ENCODE measurements at regions not wholly inside any gene's neighbourhood (a gene's known extent, or its start where the extent isn't known, plus 50 kb on each side); places are given as distances from the start of the nearest gene placed in this dataset.
"Not testable (repeated sequence)": the region's sequence is repeated elsewhere in the genome, so short reads cannot be mapped to it uniquely, and the experiment has no call there.

DNA sequence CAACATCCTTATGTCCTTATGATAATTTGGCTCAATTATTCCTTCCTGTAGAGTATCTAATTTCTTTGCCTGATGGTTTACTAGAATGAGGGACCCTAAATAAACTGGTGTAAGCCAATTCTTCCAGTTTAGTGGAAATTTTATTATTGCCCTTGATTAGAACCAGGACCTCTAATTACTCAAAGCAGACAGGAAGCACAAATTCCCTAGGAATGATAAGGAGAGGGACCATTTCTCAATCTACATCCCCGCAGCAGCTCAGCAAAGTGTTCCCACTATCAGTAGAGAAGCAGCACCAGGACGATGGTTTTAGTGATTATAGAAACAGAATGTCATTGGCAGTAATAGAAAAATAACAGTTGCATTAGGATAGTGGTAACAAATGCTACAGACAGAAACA lies 97.1 kb downstream of the PLPPR4 start:
- no peak for DNase-seq
- no peak overlapping the region for H3K27ac Mint-ChIP-seq
- no peak overlapping the region for H3K4me3 Mint-ChIP-seq
- no peak for ATAC-seq
- H3K4me1 Mint-ChIP-seq: no peaks in the 10 kb centered on the region
- H3K9me3 Mint-ChIP-seq: no peaks in the 10 kb centered on the region
- H3K27me3 Mint-ChIP-seq: no peaks in the 10 kb centered on the region

- Mint-ChIP-seq H3K27ac (no peak overlapping the region), H3K27me3 (no peaks in the 10 kb centered on the region), H3K9me3 (no peaks in the 10 kb centered on the region)
Observed at GRCh38 chr1:99363531-99363930, 99.2 kb downstream of the PLPPR4 start.

DNA sequence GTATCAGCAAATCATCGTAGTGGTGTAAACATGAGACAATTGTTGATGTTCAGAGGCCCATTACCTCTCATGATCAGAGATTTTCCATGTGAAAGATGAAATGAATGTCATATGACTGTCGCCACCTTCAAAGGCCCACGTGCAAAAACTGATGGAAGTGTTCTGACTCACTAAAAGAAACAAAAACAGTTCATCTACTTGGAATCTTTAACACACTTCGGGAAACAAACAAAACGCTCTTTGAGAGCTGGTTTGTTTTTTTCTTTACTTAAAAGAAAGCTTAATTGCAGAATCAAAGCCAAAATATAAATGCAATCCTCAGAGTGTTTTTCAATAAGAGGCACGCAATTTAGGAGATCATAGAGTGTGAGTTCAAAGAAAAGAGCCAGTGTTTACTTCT lies 100.8 kb downstream of the PLPPR4 start:
- ATAC-seq (no peak), DNase-seq (no peak)
- H3K27me3 Mint-ChIP-seq: no peaks in the 10 kb centered on the region
- H3K9me3 Mint-ChIP-seq: no peaks in the 10 kb centered on the region
- H3K27ac Mint-ChIP-seq: no peak overlapping the region
- no peaks in the 10 kb centered on the region for H3K4me1 Mint-ChIP-seq
- no peak overlapping the region for H3K4me3 Mint-ChIP-seq

More at GRCh38 chr1:99363531-99363930, 99.2 kb downstream of the PLPPR4 start:
- DNase-seq (no peak), ATAC-seq (no peak)
- no peaks in the 10 kb centered on the region for H3K4me1 Mint-ChIP-seq
- no peak overlapping the region for H3K4me3 Mint-ChIP-seq

DNA sequence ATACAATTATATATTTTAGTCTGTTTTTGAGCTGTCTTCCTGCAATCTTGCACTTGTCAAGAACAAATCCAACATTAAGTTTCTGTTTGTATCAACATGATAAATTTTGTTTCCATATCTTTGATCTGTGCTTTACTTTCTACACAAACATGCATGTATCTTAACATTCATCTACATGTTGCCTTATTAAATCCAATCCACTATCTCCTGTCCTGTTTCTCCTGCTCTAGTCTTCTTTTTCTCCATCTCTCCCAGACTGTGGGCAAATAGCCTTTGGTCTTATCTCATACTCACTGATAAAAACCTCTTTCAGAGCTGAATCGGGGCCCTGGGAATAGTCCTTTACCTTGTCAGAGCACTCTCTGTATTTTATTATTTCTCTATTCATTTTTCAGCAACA lies 101.3 kb downstream of the PLPPR4 start:
- H3K9me3 Mint-ChIP-seq: no peaks in the 10 kb centered on the region
- no peaks in the 10 kb centered on the region for H3K27me3 Mint-ChIP-seq
- H3K4me1 Mint-ChIP-seq: no peaks in the 10 kb centered on the region
- H3K4me3 Mint-ChIP-seq: no peak overlapping the region
- no peak for ATAC-seq
- no peak for DNase-seq
- H3K27ac Mint-ChIP-seq: no peak overlapping the region

GRCh38 chr1:99369154-99369553 lies 104.9 kb downstream of the PLPPR4 start:
- DNase-seq (no peak), ATAC-seq (no peak)
- Mint-ChIP-seq H3K27ac (no peak overlapping the region), H3K9me3 (no peaks in the 10 kb centered on the region), H3K27me3 (no peaks in the 10 kb centered on the region), H3K4me1 (no peaks in the 10 kb centered on the region), H3K4me3 (no peak overlapping the region)

- no peak for ATAC-seq
- DNase-seq: no peak
- no peaks in the 10 kb centered on the region for H3K27me3 Mint-ChIP-seq
- no peak overlapping the region for H3K27ac Mint-ChIP-seq
- H3K4me1 Mint-ChIP-seq: no peaks in the 10 kb centered on the region
- no peak overlapping the region for H3K4me3 Mint-ChIP-seq
- H3K9me3 Mint-ChIP-seq: no peaks in the 10 kb centered on the region
Observed at GRCh38 chr1:99370476-99370875, 106.2 kb downstream of the PLPPR4 start.

DNA sequence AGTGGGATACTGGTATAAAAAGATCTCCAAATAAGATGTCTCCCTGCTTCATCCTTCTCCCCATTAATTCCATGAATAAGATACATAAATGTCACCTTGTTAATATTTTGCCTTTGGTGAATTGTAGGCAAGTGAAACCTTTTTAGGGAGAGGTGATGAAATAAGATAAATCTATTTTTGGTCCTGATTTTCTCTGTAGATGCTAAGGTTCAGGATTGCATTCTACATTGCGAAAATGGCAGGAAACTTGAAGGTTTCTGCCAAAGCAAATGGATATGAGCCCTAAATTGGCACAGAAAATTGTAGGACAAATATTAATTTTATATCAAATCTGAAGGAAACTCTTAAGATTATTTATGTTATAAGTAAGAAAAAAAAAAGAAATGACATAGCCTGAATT lies 107.1 kb downstream of the PLPPR4 start:
- no peak overlapping the region for H3K4me3 Mint-ChIP-seq
- H3K27ac Mint-ChIP-seq: no peak overlapping the region
- H3K4me1 Mint-ChIP-seq: no peaks in the 10 kb centered on the region
- ATAC-seq (no peak), DNase-seq (no peak)
- H3K9me3 Mint-ChIP-seq: no peaks in the 10 kb centered on the region
- no peaks in the 10 kb centered on the region for H3K27me3 Mint-ChIP-seq

DNA sequence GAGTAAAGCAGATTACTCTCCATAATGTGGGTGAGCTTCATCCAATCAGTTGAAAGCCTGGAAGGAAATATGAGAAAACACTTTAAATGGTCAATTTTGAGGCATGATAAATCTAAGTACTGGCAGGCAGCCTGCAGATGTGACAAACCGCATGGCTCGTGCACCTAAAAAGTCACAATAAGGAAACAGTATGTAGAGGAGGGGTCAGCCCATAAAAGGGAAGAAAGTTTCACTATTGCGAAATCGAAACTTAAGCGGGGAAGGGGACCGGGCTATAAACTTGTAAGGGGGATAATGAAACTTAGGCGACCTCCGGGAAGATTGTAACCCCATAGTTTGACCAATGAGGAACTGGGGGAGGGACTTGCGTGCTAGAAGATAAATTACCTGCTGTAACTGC lies 109.8 kb downstream of the PLPPR4 start:
- ATAC-seq (no peak), DNase-seq (no peak)
- Mint-ChIP-seq H3K27me3 (no peaks in the 10 kb centered on the region), H3K4me3 (no peak overlapping the region), H3K4me1 (no peaks in the 10 kb centered on the region), H3K9me3 (no peaks in the 10 kb centered on the region), H3K27ac (no peak overlapping the region)

DNA sequence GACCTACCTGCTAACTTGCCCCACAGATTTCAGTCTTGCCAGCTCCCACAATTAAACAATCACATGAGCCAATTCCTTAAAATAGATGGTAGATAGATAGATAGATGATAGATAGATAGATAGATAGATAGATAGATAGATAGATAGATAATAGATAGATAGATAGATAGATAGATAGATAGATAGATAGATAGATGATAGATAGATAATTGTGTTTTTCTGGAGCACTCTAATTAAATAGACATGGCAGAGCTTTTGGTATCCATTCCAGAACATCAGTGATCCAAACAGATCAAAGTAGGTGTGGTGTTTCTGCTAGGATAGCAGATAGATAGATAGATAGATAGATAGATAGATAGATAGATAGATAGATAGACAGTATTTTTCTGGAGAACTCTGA lies 110.4 kb downstream of the PLPPR4 start:
- H3K4me3 Mint-ChIP-seq, H3K27me3 Mint-ChIP-seq, ATAC-seq, H3K27ac Mint-ChIP-seq, DNase-seq, H3K4me1 Mint-ChIP-seq, H3K9me3 Mint-ChIP-seq: not testable (repeated sequence)

- Mint-ChIP-seq H3K27ac (no peak overlapping the region), H3K9me3 (no peaks in the 10 kb centered on the region), H3K27me3 (no peaks in the 10 kb centered on the region), H3K4me3 (no peak overlapping the region), H3K4me1 (no peaks in the 10 kb centered on the region)
- no peak for ATAC-seq
- DNase-seq: no peak
Observed at GRCh38 chr1:99384021-99384420, 119.7 kb downstream of the PLPPR4 start.

DNA sequence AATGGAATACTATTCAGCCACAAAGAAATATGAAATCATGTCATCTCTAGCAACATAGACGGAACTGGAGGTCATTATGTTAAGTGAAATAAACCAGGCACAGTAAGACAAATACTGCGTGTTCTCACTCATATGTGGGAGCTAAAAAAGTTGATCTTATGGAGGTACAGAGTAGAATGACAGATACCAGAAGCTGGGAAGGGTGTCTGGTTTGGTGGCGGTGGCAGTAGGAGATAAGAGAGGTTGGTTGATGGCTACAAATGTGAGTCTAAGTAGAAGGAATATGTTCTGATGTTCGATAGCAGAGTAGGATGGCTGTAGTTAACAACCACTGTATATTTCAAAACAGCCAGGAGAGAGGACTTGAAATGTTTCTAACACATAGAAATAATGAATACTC lies 121.6 kb downstream of the PLPPR4 start:
- no peak overlapping the region for H3K4me3 Mint-ChIP-seq
- DNase-seq: no peak
- no peaks in the 10 kb centered on the region for H3K27me3 Mint-ChIP-seq
- H3K27ac Mint-ChIP-seq: no peak overlapping the region
- no peaks in the 10 kb centered on the region for H3K9me3 Mint-ChIP-seq
- H3K4me1 Mint-ChIP-seq: no peaks in the 10 kb centered on the region
- no peak for ATAC-seq

GRCh38 chr1:99396389-99396788 lies 132.1 kb downstream of the PLPPR4 start:
- no peak overlapping the region for H3K4me3 Mint-ChIP-seq
- no peak overlapping the region for H3K27ac Mint-ChIP-seq
- H3K27me3 Mint-ChIP-seq: no peaks in the 10 kb centered on the region
- DNase-seq (no peak), ATAC-seq (no peak)
- no peaks in the 10 kb centered on the region for H3K9me3 Mint-ChIP-seq
- H3K4me1 Mint-ChIP-seq: no peaks in the 10 kb centered on the region

GRCh38 chr1:99397029-99397428 lies 132.7 kb downstream of the PLPPR4 start:
- no peak for DNase-seq
- H3K4me3 Mint-ChIP-seq: no peak overlapping the region
- H3K9me3 Mint-ChIP-seq: no peaks in the 10 kb centered on the region

DNA sequence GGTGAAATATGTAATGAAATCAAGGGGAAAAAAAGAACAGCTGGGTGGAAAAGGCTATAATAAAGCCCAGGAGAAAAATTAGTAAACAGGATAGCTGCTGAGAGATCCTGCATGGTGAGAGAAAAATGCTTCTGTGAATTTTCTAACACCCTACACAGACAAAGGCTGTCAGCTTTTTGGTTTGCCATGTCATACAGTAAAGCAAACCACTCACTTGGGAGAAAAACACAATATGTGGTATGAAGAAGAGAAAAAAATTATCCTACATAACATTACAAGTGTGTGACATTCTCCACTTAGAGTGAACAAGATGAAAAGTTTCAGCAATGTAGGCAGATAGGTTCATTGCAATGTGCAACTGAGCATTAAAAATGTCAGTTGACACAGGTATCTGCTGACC lies 133.6 kb downstream of the PLPPR4 start:
- ATAC-seq (no peak), DNase-seq (no peak)
- H3K27me3 Mint-ChIP-seq: no peaks in the 10 kb centered on the region
- H3K4me1 Mint-ChIP-seq: no peaks in the 10 kb centered on the region
- H3K27ac Mint-ChIP-seq: no peak overlapping the region
- H3K4me3 Mint-ChIP-seq: no peak overlapping the region
- no peaks in the 10 kb centered on the region for H3K9me3 Mint-ChIP-seq

More at GRCh38 chr1:99397029-99397428, 132.7 kb downstream of the PLPPR4 start:
- no peaks in the 10 kb centered on the region for H3K27me3 Mint-ChIP-seq
- no peak overlapping the region for H3K27ac Mint-ChIP-seq
- H3K4me1 Mint-ChIP-seq: no peaks in the 10 kb centered on the region
- no peak for ATAC-seq

DNA sequence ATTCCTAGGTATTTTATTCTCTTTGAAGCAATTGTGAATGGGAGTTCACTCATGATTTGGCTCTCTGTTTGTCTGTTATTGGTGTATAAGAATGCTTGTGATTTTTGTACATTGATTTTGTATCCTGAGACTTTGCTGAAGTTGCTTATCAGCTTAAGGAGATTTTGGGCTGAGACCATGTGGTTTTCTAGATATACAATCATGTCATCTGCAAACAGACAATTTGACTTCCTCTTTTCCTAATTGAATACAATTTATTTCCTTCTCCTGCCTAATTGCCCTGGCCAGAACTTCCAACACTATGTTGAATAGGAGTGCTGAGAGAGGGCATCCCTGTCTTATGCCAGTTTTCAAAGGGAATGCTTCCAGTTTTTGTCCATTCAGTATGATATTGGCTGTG lies 137.3 kb downstream of the PLPPR4 start:
- not testable (repeated sequence) for H3K27me3 Mint-ChIP-seq, DNase-seq, ATAC-seq, H3K27ac Mint-ChIP-seq, H3K4me3 Mint-ChIP-seq, H3K9me3 Mint-ChIP-seq, H3K4me1 Mint-ChIP-seq

DNA sequence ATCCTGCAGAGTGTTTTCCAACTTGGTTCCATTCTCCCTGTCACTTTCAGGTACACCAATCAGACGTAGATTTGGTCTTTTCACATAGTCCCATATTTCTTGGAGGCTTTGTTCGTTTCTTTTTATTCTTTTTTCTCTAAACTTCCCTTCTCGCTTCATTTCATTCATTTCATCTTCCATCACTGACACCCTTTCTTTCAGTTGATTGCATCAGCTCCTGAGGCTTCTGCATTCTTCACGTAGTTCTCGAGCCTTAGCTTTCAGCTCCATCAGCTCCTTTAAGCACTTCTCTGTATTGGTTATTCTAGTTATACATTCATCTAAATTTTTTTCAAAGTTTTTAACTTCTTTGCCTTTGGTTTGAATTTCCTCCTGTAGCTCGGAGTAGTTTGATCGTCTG lies 140.1 kb downstream of the PLPPR4 start:
- H3K27ac Mint-ChIP-seq, H3K4me3 Mint-ChIP-seq, ATAC-seq: not testable (repeated sequence)

GRCh38 chr1:99405325-99405724 lies 141.0 kb downstream of the PLPPR4 start:
- H3K27me3 Mint-ChIP-seq, DNase-seq, H3K27ac Mint-ChIP-seq, H3K4me3 Mint-ChIP-seq, H3K9me3 Mint-ChIP-seq, ATAC-seq, H3K4me1 Mint-ChIP-seq: not testable (repeated sequence)

More for the DNA sequence above, 140.1 kb downstream of the PLPPR4 start:
- not testable (repeated sequence) for H3K9me3 Mint-ChIP-seq, DNase-seq, H3K4me1 Mint-ChIP-seq, H3K27me3 Mint-ChIP-seq

All from stimulated activated naive CD8-positive, alpha-beta T cell treated with anti-CD3 and anti-CD28 coated beads, Interleukin-15, amount 100 ng/mL, for 72 hours (primary cell).